ENCODE measurements at regions not wholly inside any gene's neighbourhood (a gene's known extent, or its start where the extent isn't known, plus 50 kb on each side); places are given as distances from the start of the nearest gene placed in this dataset.

GRCh38 chr18:71832946-71833617 is 711.1 kb downstream of the CBLN2 start:
- Histone ChIP-seq H3K4me3 (no peak overlapping the region), H3K9me3 (no peaks in the 10 kb centered on the region), H3K36me3 (no peaks in the 10 kb centered on the region), H3K4me1 (peaks cover 0 to 24% (median 11%) of the 10 kb centered on the region in 4 donors), H3K27me3 (no peaks in the 10 kb centered on the region), H3K27ac (no peak overlapping the region)
- DNase-seq: no peak
- intact Hi-C loops (cut with DNase I): no loop called here
- 87 to 92% methylated on average over 13 of the region's 13 CpGs for WGBS, 2 donors
- no peak for TF ChIP-seq EP300 (IDR thresholded peaks at IDR 0.05)
- no peak for TF ChIP-seq CTCF (IDR thresholded peaks at IDR 0.05)

- Histone ChIP-seq H3K4me1 (peaks cover 0 to 24% (median 11%) of the 10 kb centered on the region in 4 donors), H3K27ac (peak overlapping the region in 1 of 4 donors; percentile 12), H3K9me3 (no peaks in the 10 kb centered on the region), H3K36me3 (no peaks in the 10 kb centered on the region), H3K27me3 (no peaks in the 10 kb centered on the region), H3K4me3 (no peak overlapping the region)
- intact Hi-C loops (cut with DNase I): no loop called here
- DNase-seq: no peak
- TF ChIP-seq POLR2AphosphoS5 (IDR thresholded peaks at IDR 0.05) (peak in 2 of 4 donors; percentile 59 to 60), EP300 (IDR thresholded peaks at IDR 0.05) (no peak)
Observed at GRCh38 chr18:71831039-71831438, 713.1 kb downstream of the CBLN2 start.

- WGBS, 2 donors: 75 to 88% methylated on average over 3 of the region's 3 CpGs
- H3K4me3 ChIP-seq: no peak overlapping the region
- H3K27me3 ChIP-seq: no peaks in the 10 kb centered on the region
- TF ChIP-seq POLR2AphosphoS5 (IDR thresholded peaks at IDR 0.05): no peak
- TF ChIP-seq EP300 (IDR thresholded peaks at IDR 0.05): no peak
- no peak for TF ChIP-seq POLR2A (IDR thresholded peaks at IDR 0.05)
- no peak for TF ChIP-seq CTCF (IDR thresholded peaks at IDR 0.05)
- H3K36me3 ChIP-seq: no peaks in the 10 kb centered on the region
- intact Hi-C loops (cut with DNase I): no loop called here
- no peak overlapping the region for H3K27ac ChIP-seq
- peaks cover 0 to 24% (median 11%) of the 10 kb centered on the region in 4 donors for H3K4me1 ChIP-seq
- no peaks in the 10 kb centered on the region for H3K9me3 ChIP-seq
- DNase-seq: no peak
Observed at GRCh38 chr18:71827301-71827700, 716.8 kb downstream of the CBLN2 start.

- Histone ChIP-seq H3K27me3 (no peaks in the 10 kb centered on the region), H3K4me1 (peaks cover 0 to 5% (median 0%) of the 10 kb centered on the region in 4 donors), H3K36me3 (no peaks in the 10 kb centered on the region), H3K4me3 (no peak overlapping the region), H3K27ac (no peak overlapping the region), H3K9me3 (no peaks in the 10 kb centered on the region)
- no peak for DNase-seq
- WGBS, 2 donors: 57 to 75% methylated on average over 2 of the region's 2 CpGs
- intact Hi-C loops (cut with DNase I): no loop called here
- no peak for TF ChIP-seq EP300 (IDR thresholded peaks at IDR 0.05)
- no peak for TF ChIP-seq CTCF (IDR thresholded peaks at IDR 0.05)
- no peak for TF ChIP-seq POLR2AphosphoS5 (IDR thresholded peaks at IDR 0.05)
- TF ChIP-seq POLR2A (IDR thresholded peaks at IDR 0.05): no peak
Observed at GRCh38 chr18:71815305-71815704, 728.8 kb downstream of the CBLN2 start.

- DNase-seq: no peak
- Histone ChIP-seq H3K36me3 (no peaks in the 10 kb centered on the region), H3K27me3 (no peaks in the 10 kb centered on the region), H3K27ac (no peak overlapping the region), H3K4me1 (peaks cover 0 to 17% (median 0%) of the 10 kb centered on the region in 4 donors), H3K9me3 (no peaks in the 10 kb centered on the region), H3K4me3 (no peak overlapping the region)
- intact Hi-C loops (cut with DNase I): no loop called here
- TF ChIP-seq EP300 (IDR thresholded peaks at IDR 0.05): no peak
- TF ChIP-seq POLR2A (IDR thresholded peaks at IDR 0.05): no peak
- no peak for TF ChIP-seq CTCF (IDR thresholded peaks at IDR 0.05)
- no peak for TF ChIP-seq POLR2AphosphoS5 (IDR thresholded peaks at IDR 0.05)
- WGBS, 2 donors: 25 to 56% methylated on average over 3 of the region's 3 CpGs
Observed at GRCh38 chr18:71809711-71810110, 734.4 kb downstream of the CBLN2 start.
